ENCODE measurements at regions not wholly inside any gene's neighbourhood (a gene's known extent, or its start where the extent isn't known, plus 50 kb on each side); places are given as distances from the start of the nearest gene placed in this dataset.
"Not testable (repeated sequence)": the region's sequence is repeated elsewhere in the genome, so short reads cannot be mapped to it uniquely, and the experiment has no call there.

- no peak for TF ChIP-seq CTCF (IDR thresholded peaks at IDR 0.05; ENCODE audit: low read depth, low read length)
- DNase-seq (ENCODE audit: low read depth in 2 of 2) = no peak
- H3K4me3 ChIP-seq (replicated peaks in 1 of 2; ENCODE audit: low read depth in 2 of 2, low read length in 2 of 2) = no peak overlapping the region
Measured at GRCh38 chr6:76509397-76509796, 436.9 kb upstream of the IMPG1 start.

DNA sequence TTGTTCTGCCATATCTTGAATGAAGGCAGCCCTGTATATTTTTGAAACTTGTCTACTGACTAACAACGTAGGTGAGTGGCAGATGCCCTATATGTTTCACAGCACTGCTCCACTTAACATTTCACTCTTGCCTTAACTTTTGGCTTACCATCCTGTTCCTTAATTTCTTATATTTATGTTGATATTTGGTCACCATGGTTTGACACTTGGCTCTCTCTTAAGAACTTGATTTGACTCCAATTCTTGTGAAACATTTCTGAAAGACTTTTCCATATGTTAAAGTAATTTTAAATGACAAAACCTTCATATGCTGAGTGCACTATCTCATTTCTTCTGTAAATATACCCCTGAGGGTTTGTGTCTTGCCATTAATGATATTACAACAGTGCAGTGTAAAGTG, 434.3 kb upstream of the IMPG1 start:
- no peak for DNase-seq (ENCODE audit: low read depth in 2 of 2)
- TF ChIP-seq CTCF (IDR thresholded peaks at IDR 0.05; ENCODE audit: low read depth, low read length) = no peak

GRCh38 chr6:76495909-76496308, 423.4 kb upstream of the IMPG1 start:
- no peak overlapping the region for H3K4me3 ChIP-seq (replicated peaks in 1 of 2; ENCODE audit: low read depth in 2 of 2, low read length in 2 of 2)
- no peak for TF ChIP-seq CTCF (IDR thresholded peaks at IDR 0.05; ENCODE audit: low read depth, low read length)
- no peak for DNase-seq (ENCODE audit: low read depth in 2 of 2)

More for the DNA sequence above, 434.3 kb upstream of the IMPG1 start:
- no peak overlapping the region for H3K4me3 ChIP-seq (replicated peaks in 1 of 2; ENCODE audit: low read depth in 2 of 2, low read length in 2 of 2)

GRCh38 chr6:76491376-76491775, 418.9 kb upstream of the IMPG1 start:
- H3K4me3 ChIP-seq (replicated peaks in 1 of 2; ENCODE audit: low read depth in 2 of 2, low read length in 2 of 2); DNase-seq (ENCODE audit: low read depth in 2 of 2): not testable (repeated sequence)

DNA sequence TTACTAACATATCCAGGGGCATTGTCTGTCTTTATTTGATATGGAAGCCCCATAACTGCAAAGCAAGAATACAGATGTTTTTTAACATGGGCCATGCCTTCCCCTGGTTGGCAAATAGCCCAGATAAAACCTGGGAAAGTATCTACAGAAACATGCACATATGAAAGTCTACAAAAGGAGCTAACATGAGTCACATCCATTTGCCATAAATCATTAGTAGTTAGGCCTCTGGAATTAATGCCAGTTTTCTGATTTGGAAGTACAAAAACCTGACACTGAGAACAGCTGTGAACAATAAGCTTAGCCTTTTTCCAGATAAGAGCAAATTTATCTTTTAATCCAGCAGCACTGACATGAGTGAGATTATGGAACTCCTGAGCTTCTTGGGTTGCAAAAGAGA, 418.0 kb upstream of the IMPG1 start:
- no peak for TF ChIP-seq CTCF (IDR thresholded peaks at IDR 0.05; ENCODE audit: low read depth, low read length)
- no peak for DNase-seq (ENCODE audit: low read depth in 2 of 2)
- no peak overlapping the region for H3K4me3 ChIP-seq (replicated peaks in 1 of 2; ENCODE audit: low read depth in 2 of 2, low read length in 2 of 2)

DNA sequence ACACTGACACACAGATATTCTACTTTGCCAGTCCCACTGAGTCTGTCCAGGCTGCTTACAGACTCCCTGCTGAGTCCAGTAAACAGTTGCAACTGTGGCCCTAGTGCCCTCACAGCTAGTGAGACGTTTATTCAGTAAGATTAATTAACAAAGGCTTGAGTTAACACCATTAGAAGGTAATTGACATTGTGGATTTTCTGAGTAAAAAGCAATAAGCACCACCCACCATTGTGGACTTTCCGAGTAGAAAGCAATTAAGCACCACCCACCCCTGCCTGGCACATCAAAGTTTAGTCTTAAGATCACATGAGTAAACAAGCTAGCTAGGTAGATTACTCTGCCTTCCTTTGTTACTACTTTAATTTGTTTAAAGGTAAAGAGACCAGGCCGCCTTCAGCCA, 408.6 kb upstream of the IMPG1 start:
- H3K4me3 ChIP-seq (replicated peaks in 1 of 2; ENCODE audit: low read depth in 2 of 2, low read length in 2 of 2) = no peak overlapping the region
- no peak for DNase-seq (ENCODE audit: low read depth in 2 of 2)
- TF ChIP-seq CTCF (IDR thresholded peaks at IDR 0.05; ENCODE audit: low read depth, low read length) = no peak

- no peak overlapping the region for H3K4me3 ChIP-seq (replicated peaks in 1 of 2; ENCODE audit: low read depth in 2 of 2, low read length in 2 of 2)
- no peak for DNase-seq (ENCODE audit: low read depth in 2 of 2)
- TF ChIP-seq CTCF (IDR thresholded peaks at IDR 0.05; ENCODE audit: low read depth, low read length) = no peak
Measured at GRCh38 chr6:76472858-76473257, 400.4 kb upstream of the IMPG1 start.

Measured in cardiac fibroblast (primary cell).